NT2/D1 (cell line): ENCODE measurements at regions not wholly inside any gene's neighbourhood (a gene's known extent, or its start where the extent isn't known, plus 50 kb on each side); places are given as distances from the start of the nearest gene placed in this dataset.

ENCODE experiments used
- DNase-seq: peaks from one replicate; pipeline ENCODE4 v3.0.0-alpha.2; 2011; ENCODE audit warnings: low read depth, low spot score
- H3K27me3 ChIP-seq: 2 replicates; pipeline ENCODE4 v1.6.0; 2011; ENCODE audit warnings: mild to moderate bottlenecking; ENCODE audit not compliant: insufficient read length, insufficient read depth
- H3K36me3 ChIP-seq: 2 replicates; pipeline ENCODE4 v1.6.1; 2011; ENCODE audit warnings: mild to moderate bottlenecking, low read length, mixed read lengths; ENCODE audit not compliant: insufficient read depth, insufficient read length
- H3K4me1 ChIP-seq: 2 replicates; pipeline ENCODE4 v1.5.1; 2011; ENCODE audit not compliant: insufficient read depth, insufficient read length
- H3K4me3 ChIP-seq: 2 replicates; pipeline ENCODE4 v1.5.1; 2011; ENCODE audit warnings: low read depth; ENCODE audit not compliant: insufficient read length
- H3K9ac ChIP-seq: 2 replicates; pipeline ENCODE4 v1.6.0; 2011; ENCODE audit warnings: low read depth; ENCODE audit not compliant: insufficient read length
- H3K9me3 ChIP-seq: 2 replicates; pipeline ENCODE4 v1.5.1; 2011; ENCODE audit warnings: mild to moderate bottlenecking, low read length; ENCODE audit not compliant: insufficient read depth
- SUZ12 ChIP-seq: IDR thresholded peaks from 2 replicates; pipeline ENCODE4 v1.6.1; 2011; ENCODE audit not compliant: insufficient read length, insufficient read depth; ENCODE audit errors: extremely low read depth
- YY1 ChIP-seq: IDR thresholded peaks from 2 replicates; pipeline ENCODE4 v1.6.1; 2011; ENCODE audit not compliant: insufficient read length, insufficient read depth
- ZNF274 ChIP-seq: IDR thresholded peaks from 2 replicates; pipeline ENCODE4 v1.6.1; 2011; ENCODE audit warnings: mild to moderate bottlenecking, low read depth, low read length

DNA sequence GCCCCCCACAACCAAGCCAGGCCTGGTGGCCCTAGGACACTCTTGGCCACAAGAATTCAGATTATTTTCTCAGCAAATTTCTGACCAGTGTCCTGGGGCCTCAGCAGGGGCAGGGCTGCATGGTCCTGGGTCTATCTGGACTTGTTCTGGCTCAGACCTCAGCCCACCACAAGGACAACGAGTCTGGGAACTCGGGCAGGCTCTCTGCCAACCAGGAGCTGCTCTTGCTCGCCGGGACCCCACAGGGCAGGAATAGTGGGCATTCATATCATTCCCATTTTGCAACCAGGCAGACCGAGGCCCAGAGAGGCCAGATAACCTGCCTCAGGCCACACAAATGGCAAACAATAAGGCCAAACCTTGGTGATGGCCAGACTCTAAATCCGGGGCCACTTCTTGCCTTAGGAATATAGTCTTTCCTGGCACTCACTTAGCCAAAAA, 75.4 kb upstream of the WNT7B start:
- H3K27me3 ChIP-seq, result peaks cover 2% of the 10 kb centered on the region
- no peak for DNase-seq
- no peak overlapping the region for H3K4me3 ChIP-seq
- H3K9me3 ChIP-seq, result no peaks in the 10 kb centered on the region
- H3K4me1 ChIP-seq, result no peaks in the 10 kb centered on the region
- TF ChIP-seq ZNF274, result no peak
- no peak overlapping the region for H3K9ac ChIP-seq
- no peaks in the 10 kb centered on the region for H3K36me3 ChIP-seq

DNA sequence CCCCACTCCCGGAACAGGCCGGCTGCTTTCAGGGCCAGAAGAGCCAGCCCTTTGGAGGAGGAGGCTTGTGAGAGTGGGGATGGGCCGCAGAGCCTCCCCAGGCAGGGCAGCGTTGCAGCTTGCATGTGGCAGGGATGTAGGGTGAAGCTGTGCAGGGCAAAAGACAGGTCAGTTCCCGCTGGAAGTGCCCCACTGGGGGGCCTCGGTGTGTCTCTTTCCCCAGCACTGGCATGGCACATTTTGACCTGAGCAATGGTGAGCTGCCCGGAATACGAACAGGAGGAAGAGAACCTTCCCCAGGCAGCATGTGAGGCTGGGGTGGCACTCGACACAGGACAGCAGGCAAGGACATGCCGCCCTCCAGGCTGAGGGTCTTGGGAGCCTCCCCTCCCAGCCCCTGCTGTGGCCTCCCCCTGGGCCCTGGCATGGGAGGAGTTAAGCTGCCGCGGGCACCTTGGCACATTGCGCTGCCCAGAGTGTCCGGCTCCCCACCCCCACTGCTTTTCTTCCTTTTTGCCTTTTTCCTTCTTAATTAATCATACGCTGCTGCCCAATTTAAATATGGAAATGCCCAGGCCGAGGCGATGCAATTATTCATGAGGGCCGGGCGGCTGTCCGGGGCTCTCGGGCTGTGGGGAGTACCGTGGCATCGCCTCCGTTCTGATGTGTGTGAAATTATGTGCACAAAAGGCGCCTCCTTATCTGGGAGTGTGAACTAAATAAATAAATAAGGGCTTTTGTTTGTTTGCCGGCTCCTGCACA, 76.0 kb upstream of the WNT7B start:
- Histone ChIP-seq H3K36me3 (no peaks in the 10 kb centered on the region), H3K4me3 (no peak overlapping the region), H3K4me1 (no peaks in the 10 kb centered on the region), H3K9ac (no peak overlapping the region), H3K27me3 (no peaks in the 10 kb centered on the region), H3K9me3 (no peaks in the 10 kb centered on the region)
- TF ChIP-seq SUZ12, result no peak
- TF ChIP-seq YY1, result no peak
- TF ChIP-seq ZNF274, result no peak
- DNase-seq, result no peak

DNA sequence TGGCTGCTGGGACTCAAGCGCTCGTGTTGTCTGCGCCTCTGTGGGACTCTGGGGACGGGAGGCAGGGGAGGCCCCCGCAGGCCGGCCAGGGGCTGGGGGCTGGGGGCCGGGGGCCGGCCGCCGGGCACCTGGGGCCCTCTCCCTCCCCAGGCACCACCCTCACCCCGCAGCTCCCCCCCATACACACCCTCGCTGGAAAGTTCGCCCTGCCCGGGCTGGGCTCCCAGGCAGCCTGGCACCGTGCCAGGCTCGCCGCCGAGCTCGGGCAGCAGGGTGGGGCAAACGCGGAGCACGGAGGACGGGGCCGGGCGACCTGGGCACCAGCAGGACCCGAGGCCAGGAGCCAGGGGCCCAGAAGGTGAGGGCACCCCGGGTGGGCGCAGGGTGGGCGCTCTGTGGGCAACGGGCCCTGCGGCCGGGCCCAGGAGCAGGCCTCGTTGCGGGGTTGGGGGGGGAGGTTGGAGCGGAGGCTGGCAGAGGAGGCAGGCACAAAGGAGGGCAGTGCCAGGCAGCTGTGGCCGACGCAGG, 76.7 kb upstream of the WNT7B start:
- H3K27me3 ChIP-seq, result no peaks in the 10 kb centered on the region
- TF ChIP-seq ZNF274 (no peak), SUZ12 (no peak), YY1 (no peak)
- H3K9me3 ChIP-seq, result no peaks in the 10 kb centered on the region
- DNase-seq, result no peak
- no peak overlapping the region for H3K9ac ChIP-seq
- H3K4me3 ChIP-seq, result no peak overlapping the region
- H3K36me3 ChIP-seq, result no peaks in the 10 kb centered on the region
- no peaks in the 10 kb centered on the region for H3K4me1 ChIP-seq

DNA sequence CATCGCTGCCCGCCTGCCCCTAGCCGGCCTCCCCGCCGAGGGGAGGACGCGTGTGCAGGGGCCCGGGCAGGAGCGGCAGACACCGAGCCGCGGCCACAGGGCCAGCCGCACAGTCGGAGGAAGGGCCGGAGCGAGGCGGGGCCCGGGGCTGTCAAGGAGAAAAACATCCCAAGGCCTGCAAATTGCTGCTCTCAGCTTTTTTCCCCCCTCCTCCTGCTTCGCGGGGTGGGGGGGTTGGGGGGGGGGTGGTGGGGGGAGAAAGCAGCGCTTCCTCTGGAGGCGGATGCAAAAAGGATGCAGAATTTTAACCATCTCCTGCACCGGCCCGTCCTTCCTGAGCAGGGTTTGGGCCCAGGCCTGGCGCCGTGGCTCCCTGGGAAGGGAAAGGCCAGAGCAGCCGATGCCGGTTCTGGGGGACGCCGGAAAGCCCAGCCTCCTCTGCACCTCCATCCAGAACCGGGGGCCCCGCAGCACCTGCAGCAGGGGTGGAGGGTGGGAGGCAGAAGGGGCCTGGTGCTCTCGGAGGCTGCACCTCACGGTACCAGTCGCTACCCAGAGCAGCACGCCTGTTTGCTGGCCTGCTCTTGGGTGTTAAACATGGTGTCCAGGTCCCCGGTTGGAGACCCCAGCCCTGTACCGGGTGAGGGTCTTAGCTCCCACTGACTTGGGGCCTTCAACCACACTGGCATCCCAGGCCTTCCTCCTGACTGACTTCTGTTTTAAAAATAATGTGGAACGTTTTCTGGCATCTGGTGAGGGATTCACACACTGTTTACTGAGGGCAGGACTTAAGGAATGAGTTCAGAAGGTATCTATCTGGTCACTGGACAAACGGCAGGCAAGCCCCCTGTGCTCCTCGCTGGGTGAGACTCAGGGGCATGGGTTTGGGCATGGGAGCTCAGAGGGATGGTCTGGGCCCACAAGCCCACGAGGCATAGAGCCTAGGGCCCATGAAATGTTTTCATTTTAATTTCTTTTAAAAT, 77.4 kb upstream of the WNT7B start:
- DNase-seq, result no peak
- Histone ChIP-seq H3K4me3 (no peak overlapping the region), H3K9ac (no peak overlapping the region)

DNA sequence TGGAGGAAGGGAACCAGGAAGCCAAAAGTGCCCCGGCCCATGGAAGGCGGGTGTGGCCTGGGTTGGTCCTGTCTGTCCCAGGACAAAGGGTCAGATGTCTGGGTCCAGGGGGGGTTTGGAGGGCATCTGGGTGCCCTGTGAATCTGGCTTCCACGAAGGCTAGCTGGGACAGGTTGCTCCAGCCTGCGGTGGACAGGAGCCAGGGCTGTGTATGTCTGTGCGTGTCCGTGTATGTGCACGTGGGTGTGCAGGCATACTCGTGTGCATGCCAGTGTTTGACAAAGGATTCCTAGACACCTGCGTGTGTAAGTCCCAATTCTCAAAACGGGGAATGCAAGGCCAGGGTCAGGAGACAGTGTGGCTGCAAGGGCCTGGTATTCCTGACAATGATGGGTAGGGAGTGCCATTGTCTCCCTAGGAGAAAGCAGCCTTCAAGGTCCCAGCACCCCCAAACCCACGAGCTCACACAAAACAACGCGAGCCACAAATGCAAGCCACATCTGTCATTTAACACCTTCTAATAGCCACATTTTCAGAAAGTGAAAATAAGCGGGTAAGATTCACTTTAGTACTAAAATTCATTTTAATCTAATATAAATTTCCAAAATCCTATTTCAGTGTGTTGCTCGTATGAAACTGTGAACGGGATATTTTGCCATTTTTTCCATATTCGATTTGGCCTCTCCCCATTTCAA, 78.4 kb upstream of the WNT7B start:
- Histone ChIP-seq H3K27me3 (no peaks in the 10 kb centered on the region), H3K4me1 (no peaks in the 10 kb centered on the region), H3K4me3 (no peak overlapping the region), H3K9ac (no peak overlapping the region), H3K9me3 (no peaks in the 10 kb centered on the region), H3K36me3 (no peaks in the 10 kb centered on the region)
- TF ChIP-seq SUZ12, result no peak
- no peak for TF ChIP-seq YY1
- TF ChIP-seq ZNF274, result no peak
- DNase-seq, result no peak

More for the DNA sequence above, 77.4 kb upstream of the WNT7B start:
- Histone ChIP-seq H3K36me3 (no peaks in the 10 kb centered on the region), H3K4me1 (no peaks in the 10 kb centered on the region), H3K27me3 (no peaks in the 10 kb centered on the region), H3K9me3 (no peaks in the 10 kb centered on the region)
- TF ChIP-seq YY1 (no peak), SUZ12 (no peak), ZNF274 (no peak)

DNA sequence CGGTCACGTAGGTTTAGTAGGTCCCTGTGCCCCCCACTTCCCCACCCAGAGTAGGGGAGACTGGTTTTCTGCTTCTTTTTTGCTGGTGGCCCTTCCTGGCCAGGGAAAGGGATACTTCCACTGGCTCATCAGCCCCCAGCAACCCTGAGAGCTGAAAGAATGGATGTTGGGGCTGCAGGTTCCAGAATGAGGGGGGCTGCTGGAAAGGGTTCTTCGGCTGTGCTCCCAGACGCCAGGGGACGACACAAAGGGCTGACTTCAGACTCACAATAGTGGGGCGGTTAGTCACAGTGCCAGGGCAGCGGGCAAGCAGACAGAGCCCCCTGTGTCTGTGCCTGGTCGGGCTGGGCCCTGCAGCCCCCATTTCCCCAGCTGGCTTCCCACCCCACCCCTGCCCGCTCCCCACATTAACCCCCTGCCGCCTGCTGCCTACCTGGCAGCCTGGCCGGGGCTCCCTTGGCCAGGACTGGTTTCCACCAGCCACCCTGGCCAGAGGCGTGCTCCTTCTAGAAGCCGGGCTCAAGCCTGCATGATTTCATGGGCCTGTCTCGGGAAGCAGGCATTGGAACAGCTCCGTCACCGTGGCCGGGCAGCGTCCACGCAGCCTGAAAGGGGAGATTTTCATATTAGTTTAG, 79.1 kb upstream of the WNT7B start:
- no peak for DNase-seq
- Histone ChIP-seq H3K4me1 (no peaks in the 10 kb centered on the region), H3K9me3 (no peaks in the 10 kb centered on the region), H3K9ac (no peak overlapping the region), H3K36me3 (no peaks in the 10 kb centered on the region), H3K4me3 (no peak overlapping the region), H3K27me3 (no peaks in the 10 kb centered on the region)
- TF ChIP-seq ZNF274, result no peak
